Neural cell (in vitro differentiated cells): ENCODE measurements at regions not wholly inside any gene's neighbourhood (a gene's known extent, or its start where the extent isn't known, plus 50 kb on each side); places are given as distances from the start of the nearest gene placed in this dataset.

Experiments
- H2AFZ ChIP-seq: fragments of 200-600, 300-800 bp; sonication (generic), shearing (Covaris generic); 2 replicates; pipeline ENCODE4 v1.6.0; 2014; ENCODE audit warnings: low read depth, mild to moderate bottlenecking, antibody characterized with exemption, low read length, moderate library complexity
- H3F3A ChIP-seq: fragments of 200-600 bp; shearing (Covaris generic); 2 replicates; pipeline ENCODE4 v1.6.1; 2016; ENCODE audit warnings: mild to moderate bottlenecking, moderate library complexity, mixed read lengths, antibody characterized with exemption, low read length; ENCODE audit not compliant: insufficient read depth, poor library complexity, severe bottlenecking
- H3K27ac ChIP-seq: fragments of 200-600, 300-800 bp; sonication (generic), shearing (Covaris generic); 2 replicates; pipeline ENCODE4 v1.5.1; 2014; ENCODE audit warnings: mild to moderate bottlenecking, low read length, moderate library complexity
- H3K27me3 ChIP-seq: fragments of 300-800, 200-600 bp; sonication (generic), shearing (Covaris generic); 2 replicates; pipeline ENCODE4 v1.6.0; 2014; ENCODE audit warnings: mild to moderate bottlenecking, low read depth, low read length, moderate library complexity; ENCODE audit not compliant: insufficient read depth
- H3K36me3 ChIP-seq: fragments of 300-800, 200-600 bp; sonication (generic), shearing (Covaris generic); 2 replicates; pipeline ENCODE4 v1.5.1; 2014; ENCODE audit warnings: mild to moderate bottlenecking, antibody characterized with exemption, low read length, moderate library complexity; ENCODE audit not compliant: insufficient read depth
- H3K4me2 ChIP-seq: fragments of 300-800, 200-600 bp; sonication (generic), shearing (Covaris generic); 2 replicates; pipeline ENCODE4 v1.6.0; 2014; ENCODE audit warnings: mild to moderate bottlenecking, low read length
- H3K4me3 ChIP-seq: fragments of 300-800, 200-600 bp; sonication (generic), shearing (Covaris generic); 2 replicates; pipeline ENCODE4 v1.5.1; 2014; ENCODE audit warnings: mild to moderate bottlenecking, low read length, moderate library complexity
- H3K79me2 ChIP-seq: fragments of 200-600 bp; shearing (Covaris generic); replicated peaks from 2 replicates; pipeline ENCODE4 v1.6.0; 2014; ENCODE audit warnings: mild to moderate bottlenecking, low read length, moderate library complexity; ENCODE audit not compliant: insufficient read depth
- H3K9ac ChIP-seq: fragments of 300-800, 200-600 bp; sonication (generic), shearing (Covaris generic); 2 replicates; pipeline ENCODE4 v1.6.1; 2016; ENCODE audit warnings: mild to moderate bottlenecking, low read length, mixed read lengths
- H3K9me2 ChIP-seq: fragments of 200-600 bp; shearing (Covaris generic); 2 replicates; pipeline ENCODE4 v1.6.1; 2016; ENCODE audit warnings: mild to moderate bottlenecking, low read length, mixed read lengths; ENCODE audit not compliant: insufficient read depth
- H3K9me3 ChIP-seq: fragments of 200-600, 300-800 bp; sonication (generic), shearing (Covaris generic); 2 replicates; pipeline ENCODE4 v1.6.1; 2016; ENCODE audit warnings: mild to moderate bottlenecking, mixed run types, low read length, moderate library complexity, mixed read lengths
- H4K20me1 ChIP-seq: fragments of 200-600 bp; shearing (Covaris generic); 2 replicates; pipeline ENCODE4 v1.6.1; 2016; ENCODE audit warnings: mild to moderate bottlenecking, mixed run types; ENCODE audit not compliant: insufficient read depth
- EP300 ChIP-seq: fragments of 450-650 bp; conservative IDR thresholded peaks from 2 replicates; pipeline ENCODE4 v1.6.1; 2014; ENCODE audit warnings: antibody characterized with exemption, mild to moderate bottlenecking, moderate library complexity; ENCODE audit not compliant: poor library complexity, severe bottlenecking
- EZH2 ChIP-seq: fragments of 200-600, 300-800 bp; shearing (Covaris generic), sonication (generic); IDR thresholded peaks from 2 replicates; pipeline ENCODE4 v1.6.1; 2014; ENCODE audit warnings: antibody characterized with exemption, low read length, borderline replicate concordance, mild to moderate bottlenecking; ENCODE audit not compliant: insufficient read depth, poor library complexity, severe bottlenecking
- MXI1 ChIP-seq: fragments of 450-650 bp; conservative IDR thresholded peaks from 2 replicates; pipeline ENCODE4 v1.6.1; 2014; ENCODE audit warnings: antibody characterized with exemption, mild to moderate bottlenecking; ENCODE audit not compliant: poor library complexity, severe bottlenecking
- POLR2AphosphoS5 ChIP-seq: IDR thresholded peaks from 2 replicates; pipeline ENCODE4 v1.6.1; 2012
- RAD21 ChIP-seq: fragments of 450-650 bp; conservative IDR thresholded peaks from 2 replicates; pipeline ENCODE4 v1.6.1; 2014; ENCODE audit warnings: antibody characterized with exemption, mild to moderate bottlenecking, moderate library complexity
- SMC3 ChIP-seq: fragments of 450-650 bp; conservative IDR thresholded peaks from 2 replicates; pipeline ENCODE4 v1.6.1; 2014; ENCODE audit warnings: antibody characterized with exemption, mild to moderate bottlenecking, moderate library complexity; ENCODE audit not compliant: poor library complexity
- TAF1 ChIP-seq: IDR thresholded peaks from 2 replicates; pipeline ENCODE4 v1.6.1; 2012; ENCODE audit warnings: low read depth
- TF ChIP-seq, protein P1 (sequence below): fragments of 450-650 bp; IDR thresholded peaks from 2 replicates; pipeline ENCODE4 v1.5.1; 2014; ENCODE audit warnings: antibody characterized with exemption, mild to moderate bottlenecking, moderate library complexity; ENCODE audit not compliant: poor library complexity, severe bottlenecking
- TF ChIP-seq, protein P2 (sequence below): IDR thresholded peaks from 2 replicates; pipeline ENCODE4 v1.6.1; 2012; ENCODE audit warnings: borderline replicate concordance

DNA sequence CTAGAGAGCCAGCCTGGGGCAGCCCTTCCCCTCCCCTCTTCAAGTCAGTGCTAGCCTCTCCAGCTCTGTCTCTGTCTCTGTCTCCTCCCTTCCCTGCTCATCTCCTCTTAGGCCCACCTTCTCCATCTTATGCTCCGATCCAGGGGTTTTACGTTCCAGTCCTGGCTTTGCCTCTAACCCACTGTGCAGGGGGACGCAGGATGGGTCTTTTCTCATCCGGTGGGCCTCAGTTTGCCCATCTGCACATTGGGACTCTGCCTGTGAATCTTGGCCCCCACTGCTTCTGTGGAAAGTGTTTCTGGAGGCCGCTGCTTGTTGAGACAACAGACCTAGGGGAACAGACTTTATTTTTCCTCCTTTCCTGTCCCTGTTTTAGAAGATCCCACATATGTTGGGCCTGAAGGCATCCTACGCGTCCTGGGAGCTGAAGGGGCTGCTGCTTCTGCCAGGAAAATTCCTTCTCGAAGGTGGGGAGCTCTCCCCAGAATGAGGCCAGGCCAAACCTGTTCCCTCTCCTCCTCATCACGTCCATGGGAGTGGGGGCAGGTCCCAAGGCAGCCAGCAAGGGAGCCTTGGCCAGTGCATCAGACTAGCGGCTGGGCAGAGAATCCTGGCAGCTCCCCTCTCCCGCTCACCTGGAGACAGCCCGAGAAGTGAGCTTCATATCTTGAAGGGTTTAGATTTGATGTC lies 99.5 kb upstream of the CSF3R start:
- no peaks in the 10 kb centered on the region for H3K79me2 ChIP-seq
- no peak overlapping the region for H3K4me2 ChIP-seq
- H3K9me3 ChIP-seq: no peaks in the 10 kb centered on the region
- H3K27me3 ChIP-seq: no peaks in the 10 kb centered on the region
- no peak overlapping the region for H3K9ac ChIP-seq
- no peak overlapping the region for H3K4me3 ChIP-seq
- H4K20me1 ChIP-seq: no peaks in the 10 kb centered on the region
- no peaks in the 10 kb centered on the region for H3K36me3 ChIP-seq
- H2AFZ ChIP-seq: no peak overlapping the region
- no peak overlapping the region for H3K27ac ChIP-seq
- TF ChIP-seq MXI1 (no peak), EP300 (no peak), TAF1 (no peak), RAD21 (no peak), EZH2 (no peak), POLR2AphosphoS5 (no peak), SMC3 (no peak)
- TF ChIP-seq, protein P1, sequence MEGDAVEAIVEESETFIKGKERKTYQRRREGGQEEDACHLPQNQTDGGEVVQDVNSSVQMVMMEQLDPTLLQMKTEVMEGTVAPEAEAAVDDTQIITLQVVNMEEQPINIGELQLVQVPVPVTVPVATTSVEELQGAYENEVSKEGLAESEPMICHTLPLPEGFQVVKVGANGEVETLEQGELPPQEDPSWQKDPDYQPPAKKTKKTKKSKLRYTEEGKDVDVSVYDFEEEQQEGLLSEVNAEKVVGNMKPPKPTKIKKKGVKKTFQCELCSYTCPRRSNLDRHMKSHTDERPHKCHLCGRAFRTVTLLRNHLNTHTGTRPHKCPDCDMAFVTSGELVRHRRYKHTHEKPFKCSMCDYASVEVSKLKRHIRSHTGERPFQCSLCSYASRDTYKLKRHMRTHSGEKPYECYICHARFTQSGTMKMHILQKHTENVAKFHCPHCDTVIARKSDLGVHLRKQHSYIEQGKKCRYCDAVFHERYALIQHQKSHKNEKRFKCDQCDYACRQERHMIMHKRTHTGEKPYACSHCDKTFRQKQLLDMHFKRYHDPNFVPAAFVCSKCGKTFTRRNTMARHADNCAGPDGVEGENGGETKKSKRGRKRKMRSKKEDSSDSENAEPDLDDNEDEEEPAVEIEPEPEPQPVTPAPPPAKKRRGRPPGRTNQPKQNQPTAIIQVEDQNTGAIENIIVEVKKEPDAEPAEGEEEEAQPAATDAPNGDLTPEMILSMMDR: no peak
- TF ChIP-seq, protein P2, sequence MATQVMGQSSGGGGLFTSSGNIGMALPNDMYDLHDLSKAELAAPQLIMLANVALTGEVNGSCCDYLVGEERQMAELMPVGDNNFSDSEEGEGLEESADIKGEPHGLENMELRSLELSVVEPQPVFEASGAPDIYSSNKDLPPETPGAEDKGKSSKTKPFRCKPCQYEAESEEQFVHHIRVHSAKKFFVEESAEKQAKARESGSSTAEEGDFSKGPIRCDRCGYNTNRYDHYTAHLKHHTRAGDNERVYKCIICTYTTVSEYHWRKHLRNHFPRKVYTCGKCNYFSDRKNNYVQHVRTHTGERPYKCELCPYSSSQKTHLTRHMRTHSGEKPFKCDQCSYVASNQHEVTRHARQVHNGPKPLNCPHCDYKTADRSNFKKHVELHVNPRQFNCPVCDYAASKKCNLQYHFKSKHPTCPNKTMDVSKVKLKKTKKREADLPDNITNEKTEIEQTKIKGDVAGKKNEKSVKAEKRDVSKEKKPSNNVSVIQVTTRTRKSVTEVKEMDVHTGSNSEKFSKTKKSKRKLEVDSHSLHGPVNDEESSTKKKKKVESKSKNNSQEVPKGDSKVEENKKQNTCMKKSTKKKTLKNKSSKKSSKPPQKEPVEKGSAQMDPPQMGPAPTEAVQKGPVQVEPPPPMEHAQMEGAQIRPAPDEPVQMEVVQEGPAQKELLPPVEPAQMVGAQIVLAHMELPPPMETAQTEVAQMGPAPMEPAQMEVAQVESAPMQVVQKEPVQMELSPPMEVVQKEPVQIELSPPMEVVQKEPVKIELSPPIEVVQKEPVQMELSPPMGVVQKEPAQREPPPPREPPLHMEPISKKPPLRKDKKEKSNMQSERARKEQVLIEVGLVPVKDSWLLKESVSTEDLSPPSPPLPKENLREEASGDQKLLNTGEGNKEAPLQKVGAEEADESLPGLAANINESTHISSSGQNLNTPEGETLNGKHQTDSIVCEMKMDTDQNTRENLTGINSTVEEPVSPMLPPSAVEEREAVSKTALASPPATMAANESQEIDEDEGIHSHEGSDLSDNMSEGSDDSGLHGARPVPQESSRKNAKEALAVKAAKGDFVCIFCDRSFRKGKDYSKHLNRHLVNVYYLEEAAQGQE: no peak
- no peaks in the 10 kb centered on the region for H3F3A ChIP-seq
- no peaks in the 10 kb centered on the region for H3K9me2 ChIP-seq

- H3K9me3 ChIP-seq: no peaks in the 10 kb centered on the region
- no peaks in the 10 kb centered on the region for H3K9me2 ChIP-seq
- H2AFZ ChIP-seq: no peak overlapping the region
- TF ChIP-seq RAD21 (no peak), SMC3 (no peak), MXI1 (no peak), POLR2AphosphoS5 (no peak), EZH2 (no peak), EP300 (no peak), TAF1 (no peak)
- TF ChIP-seq, protein P1: no peak
- TF ChIP-seq, protein P2: no peak
- no peak overlapping the region for H3K4me3 ChIP-seq
- no peak overlapping the region for H3K9ac ChIP-seq
- H3K27me3 ChIP-seq: no peaks in the 10 kb centered on the region
- H3K36me3 ChIP-seq: no peaks in the 10 kb centered on the region
- no peak overlapping the region for H3K4me2 ChIP-seq
- H4K20me1 ChIP-seq: no peaks in the 10 kb centered on the region
- no peaks in the 10 kb centered on the region for H3F3A ChIP-seq
- H3K27ac ChIP-seq: no peak overlapping the region
- H3K79me2 ChIP-seq: no peaks in the 10 kb centered on the region
These were observed 97.8 kb upstream of the CSF3R start for GRCh38 chr1:36580524-36580923.
